ENCODE measurements at regions not wholly inside any gene's neighbourhood (a gene's known extent, or its start where the extent isn't known, plus 50 kb on each side); places are given as distances from the start of the nearest gene placed in this dataset.

DNA sequence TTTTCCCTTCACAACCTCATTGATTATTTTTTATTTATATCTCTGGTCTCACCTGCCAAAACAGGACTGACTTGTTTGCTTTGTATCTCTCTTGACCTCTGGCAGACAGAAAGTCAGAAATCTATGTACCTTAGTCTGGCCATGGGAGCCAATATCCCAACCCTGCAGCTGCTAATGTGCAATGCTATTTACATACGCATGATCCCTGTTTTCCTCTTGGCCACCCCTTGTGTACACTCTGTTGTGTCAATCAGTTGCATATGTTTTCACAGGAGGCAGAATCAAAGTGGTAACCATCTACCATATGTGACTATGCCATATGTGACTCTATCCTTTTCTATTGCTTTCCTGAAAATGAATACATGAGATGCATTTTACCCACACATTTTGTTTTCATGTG is 688.8 kb downstream of the PLA2G4A start:
- no peak for TF ChIP-seq FOXM1 (IDR thresholded peaks at IDR 0.05; ENCODE audit: borderline replicate concordance, low read depth)
- no peak for TF ChIP-seq CREB1 (IDR thresholded peaks at IDR 0.05; ENCODE audit: low read depth)
- TF ChIP-seq TAF1 (IDR thresholded peaks at IDR 0.05; ENCODE audit: low read depth) = no peak
- TF ChIP-seq, protein P1, sequence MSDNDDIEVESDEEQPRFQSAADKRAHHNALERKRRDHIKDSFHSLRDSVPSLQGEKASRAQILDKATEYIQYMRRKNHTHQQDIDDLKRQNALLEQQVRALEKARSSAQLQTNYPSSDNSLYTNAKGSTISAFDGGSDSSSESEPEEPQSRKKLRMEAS (IDR thresholded peaks at IDR 0.05) = no peak
- TF ChIP-seq ZBTB7A (IDR thresholded peaks at IDR 0.05; ENCODE audit: low read depth) = no peak
- TF ChIP-seq EP300 (IDR thresholded peaks at IDR 0.05; ENCODE audit: borderline replicate concordance) = no peak
- no peak for TF ChIP-seq NFIC (IDR thresholded peaks at IDR 0.05)

DNA sequence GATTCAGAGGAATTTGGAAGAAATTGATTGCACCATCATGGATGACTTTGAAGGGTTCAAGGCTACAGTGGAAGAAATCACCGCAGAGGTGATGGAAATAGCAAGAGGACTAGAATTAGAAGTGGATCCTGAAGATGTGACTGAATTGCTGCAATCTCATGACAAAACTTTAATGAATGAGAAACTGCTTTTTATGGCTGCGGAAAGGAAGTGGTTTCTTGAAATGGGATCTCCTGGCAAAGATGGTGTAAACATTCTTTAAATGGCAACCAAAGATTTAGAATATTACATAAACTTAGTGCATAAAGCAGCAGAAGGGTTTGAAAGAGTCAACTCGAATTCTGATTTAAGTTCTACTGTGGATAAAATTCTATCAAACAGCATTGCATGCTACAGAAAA is 698.6 kb downstream of the PLA2G4A start:
- no peak for TF ChIP-seq RAD21 (IDR thresholded peaks at IDR 0.05; ENCODE audit: low read depth)
- TF ChIP-seq, protein P2, sequence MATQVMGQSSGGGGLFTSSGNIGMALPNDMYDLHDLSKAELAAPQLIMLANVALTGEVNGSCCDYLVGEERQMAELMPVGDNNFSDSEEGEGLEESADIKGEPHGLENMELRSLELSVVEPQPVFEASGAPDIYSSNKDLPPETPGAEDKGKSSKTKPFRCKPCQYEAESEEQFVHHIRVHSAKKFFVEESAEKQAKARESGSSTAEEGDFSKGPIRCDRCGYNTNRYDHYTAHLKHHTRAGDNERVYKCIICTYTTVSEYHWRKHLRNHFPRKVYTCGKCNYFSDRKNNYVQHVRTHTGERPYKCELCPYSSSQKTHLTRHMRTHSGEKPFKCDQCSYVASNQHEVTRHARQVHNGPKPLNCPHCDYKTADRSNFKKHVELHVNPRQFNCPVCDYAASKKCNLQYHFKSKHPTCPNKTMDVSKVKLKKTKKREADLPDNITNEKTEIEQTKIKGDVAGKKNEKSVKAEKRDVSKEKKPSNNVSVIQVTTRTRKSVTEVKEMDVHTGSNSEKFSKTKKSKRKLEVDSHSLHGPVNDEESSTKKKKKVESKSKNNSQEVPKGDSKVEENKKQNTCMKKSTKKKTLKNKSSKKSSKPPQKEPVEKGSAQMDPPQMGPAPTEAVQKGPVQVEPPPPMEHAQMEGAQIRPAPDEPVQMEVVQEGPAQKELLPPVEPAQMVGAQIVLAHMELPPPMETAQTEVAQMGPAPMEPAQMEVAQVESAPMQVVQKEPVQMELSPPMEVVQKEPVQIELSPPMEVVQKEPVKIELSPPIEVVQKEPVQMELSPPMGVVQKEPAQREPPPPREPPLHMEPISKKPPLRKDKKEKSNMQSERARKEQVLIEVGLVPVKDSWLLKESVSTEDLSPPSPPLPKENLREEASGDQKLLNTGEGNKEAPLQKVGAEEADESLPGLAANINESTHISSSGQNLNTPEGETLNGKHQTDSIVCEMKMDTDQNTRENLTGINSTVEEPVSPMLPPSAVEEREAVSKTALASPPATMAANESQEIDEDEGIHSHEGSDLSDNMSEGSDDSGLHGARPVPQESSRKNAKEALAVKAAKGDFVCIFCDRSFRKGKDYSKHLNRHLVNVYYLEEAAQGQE (IDR thresholded peaks at IDR 0.05; ENCODE audit: low read depth) = no peak
- TF ChIP-seq FOXM1 (IDR thresholded peaks at IDR 0.05; ENCODE audit: borderline replicate concordance, low read depth) = no peak
- TF ChIP-seq, protein P3, sequence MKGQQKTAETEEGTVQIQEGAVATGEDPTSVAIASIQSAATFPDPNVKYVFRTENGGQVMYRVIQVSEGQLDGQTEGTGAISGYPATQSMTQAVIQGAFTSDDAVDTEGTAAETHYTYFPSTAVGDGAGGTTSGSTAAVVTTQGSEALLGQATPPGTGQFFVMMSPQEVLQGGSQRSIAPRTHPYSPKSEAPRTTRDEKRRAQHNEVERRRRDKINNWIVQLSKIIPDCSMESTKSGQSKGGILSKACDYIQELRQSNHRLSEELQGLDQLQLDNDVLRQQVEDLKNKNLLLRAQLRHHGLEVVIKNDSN (IDR thresholded peaks at IDR 0.05) = no peak
- TF ChIP-seq TAF1 (IDR thresholded peaks at IDR 0.05; ENCODE audit: low read depth) = no peak
- TF ChIP-seq YY1 (IDR thresholded peaks at IDR 0.05; ENCODE audit: low read depth) = no peak
- no peak for TF ChIP-seq CREB1 (IDR thresholded peaks at IDR 0.05; ENCODE audit: low read depth)
- TF ChIP-seq, protein P1 (IDR thresholded peaks at IDR 0.05) = no peak
- no peak for TF ChIP-seq EGR1 (IDR thresholded peaks at IDR 0.05)
- no peak for TF ChIP-seq EP300 (IDR thresholded peaks at IDR 0.05; ENCODE audit: borderline replicate concordance)
- no peak for TF ChIP-seq NFIC (IDR thresholded peaks at IDR 0.05)
- TF ChIP-seq CEBPB (IDR thresholded peaks at IDR 0.05) = no peak

DNA sequence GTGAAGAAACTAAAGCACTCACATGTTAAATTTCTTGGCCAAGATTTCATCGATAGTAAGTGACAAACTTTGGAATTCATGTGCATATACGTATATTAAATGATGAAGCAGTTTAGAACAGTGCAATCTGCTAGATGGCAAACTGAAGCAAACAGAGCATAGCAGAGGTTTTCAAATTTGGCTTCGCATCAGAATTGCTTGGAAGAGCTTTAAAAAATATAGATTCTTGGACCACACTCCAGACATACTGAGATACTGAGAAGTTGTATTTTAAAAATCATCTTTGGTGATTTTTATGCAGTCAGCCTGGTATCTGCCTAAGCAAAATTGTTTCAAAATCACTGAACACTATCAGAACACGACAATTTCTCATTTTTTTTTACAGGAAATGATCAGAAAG is 709.2 kb downstream of the PLA2G4A start:
- TF ChIP-seq FOXM1 (IDR thresholded peaks at IDR 0.05; ENCODE audit: borderline replicate concordance, low read depth) (no peak), EP300 (IDR thresholded peaks at IDR 0.05; ENCODE audit: borderline replicate concordance) (no peak), TEAD4 (IDR thresholded peaks at IDR 0.05) (no peak), CREB1 (IDR thresholded peaks at IDR 0.05; ENCODE audit: low read depth) (no peak), ZBTB7A (IDR thresholded peaks at IDR 0.05; ENCODE audit: low read depth) (no peak), NFIC (IDR thresholded peaks at IDR 0.05) (no peak)
- TF ChIP-seq, protein P2 (IDR thresholded peaks at IDR 0.05; ENCODE audit: low read depth) = no peak
- TF ChIP-seq, protein P1 (IDR thresholded peaks at IDR 0.05) = no peak

DNA sequence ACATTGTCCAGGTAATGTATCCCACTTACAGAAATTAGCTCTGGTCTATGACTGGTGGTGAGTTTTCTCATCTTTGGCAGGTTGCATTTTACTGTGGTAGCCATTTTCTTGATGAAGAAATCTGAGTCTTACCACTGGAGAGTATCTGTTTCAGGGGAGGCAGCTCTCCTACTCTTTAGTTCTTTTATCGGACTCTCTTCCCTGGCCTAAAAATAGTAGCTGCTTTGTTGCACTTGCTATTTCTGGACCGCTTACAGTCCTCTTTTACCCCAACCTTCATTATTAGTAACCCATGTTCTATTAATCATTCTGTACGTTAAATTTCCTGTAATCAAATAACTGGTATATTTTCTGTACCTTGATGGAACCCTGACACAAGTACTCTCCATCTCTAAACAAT is 720.8 kb downstream of the PLA2G4A start:
- TF ChIP-seq YY1 (IDR thresholded peaks at IDR 0.05; ENCODE audit: low read depth) = no peak
- no peak for TF ChIP-seq CEBPB (IDR thresholded peaks at IDR 0.05)
- no peak for TF ChIP-seq CREB1 (IDR thresholded peaks at IDR 0.05; ENCODE audit: low read depth)
- TF ChIP-seq TAF1 (IDR thresholded peaks at IDR 0.05; ENCODE audit: low read depth) = no peak
- TF ChIP-seq, protein P3 (IDR thresholded peaks at IDR 0.05) = no peak
- no peak for TF ChIP-seq FOXM1 (IDR thresholded peaks at IDR 0.05; ENCODE audit: borderline replicate concordance, low read depth)
- TF ChIP-seq, protein P2 (IDR thresholded peaks at IDR 0.05; ENCODE audit: low read depth) = no peak
- TF ChIP-seq RAD21 (IDR thresholded peaks at IDR 0.05; ENCODE audit: low read depth) = no peak
- TF ChIP-seq, protein P1 (IDR thresholded peaks at IDR 0.05) = no peak
- no peak for TF ChIP-seq TCF12 (IDR thresholded peaks at IDR 0.05; ENCODE audit: low read depth)
- no peak for TF ChIP-seq NFIC (IDR thresholded peaks at IDR 0.05)
- TF ChIP-seq ZBTB7A (IDR thresholded peaks at IDR 0.05; ENCODE audit: low read depth) = no peak
- TF ChIP-seq EGR1 (IDR thresholded peaks at IDR 0.05) = no peak
- no peak for TF ChIP-seq EP300 (IDR thresholded peaks at IDR 0.05; ENCODE audit: borderline replicate concordance)
- TF ChIP-seq TEAD4 (IDR thresholded peaks at IDR 0.05) = no peak
